ENCODE measurements at regions not wholly inside any gene's neighbourhood (a gene's known extent, or its start where the extent isn't known, plus 50 kb on each side); places are given as distances from the start of the nearest gene placed in this dataset.

DNA sequence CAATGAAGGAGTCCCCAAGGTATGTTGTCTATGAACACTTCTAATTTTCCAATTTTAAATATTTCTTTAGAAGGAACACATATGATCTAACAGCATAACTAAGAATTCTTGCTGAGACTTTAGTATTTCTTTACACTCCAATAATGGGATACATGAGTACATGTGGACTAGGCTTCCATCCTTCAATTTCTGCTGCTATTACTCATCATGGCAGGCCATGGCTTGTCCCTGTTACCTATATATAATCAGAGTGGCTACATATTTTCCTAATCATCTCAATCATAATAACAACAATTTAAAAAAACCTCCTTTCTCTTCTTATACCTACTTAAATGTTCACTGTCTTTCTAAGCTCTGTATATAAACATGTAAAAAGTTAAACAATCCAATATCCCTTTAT, 60.3 kb upstream of the TAC1 start:
- Histone ChIP-seq H3K36me3 (ENCODE audit: insufficient read depth, low read length, poor library complexity, severe bottlenecking) (no peaks in the 10 kb centered on the region), H3K27ac (ENCODE audit: low read depth, low read length, poor library complexity, severe bottlenecking) (no peak overlapping the region), H3K4me3 (ENCODE audit: low read depth, low read length, poor library complexity, severe bottlenecking) (no peak overlapping the region), H3K27me3 (replicated peaks; ENCODE audit: insufficient read depth, low read depth, low read length, poor library complexity) (peaks cover 32% of the 10 kb centered on the region), H3K4me1 (ENCODE audit: insufficient read depth, low read length, poor library complexity, severe bottlenecking) (no peaks in the 10 kb centered on the region), H3K9me3 (ENCODE audit: low read depth, low read length, poor library complexity, severe bottlenecking) (no peaks in the 10 kb centered on the region)
- POLR2A ChIA-PET (ENCODE audit: low non-redundant PET), result no interaction called here
- no peak for DNase-seq (ENCODE audit: low spot score)
- BruUV-seq (replicated peaks), result no TSS peak
- no peak for TF ChIP-seq EZH2 (IDR thresholded peaks at IDR 0.05; ENCODE audit: borderline replicate concordance, low read depth, low read length, poor library complexity, severe bottlenecking)
- TF ChIP-seq, protein P1, sequence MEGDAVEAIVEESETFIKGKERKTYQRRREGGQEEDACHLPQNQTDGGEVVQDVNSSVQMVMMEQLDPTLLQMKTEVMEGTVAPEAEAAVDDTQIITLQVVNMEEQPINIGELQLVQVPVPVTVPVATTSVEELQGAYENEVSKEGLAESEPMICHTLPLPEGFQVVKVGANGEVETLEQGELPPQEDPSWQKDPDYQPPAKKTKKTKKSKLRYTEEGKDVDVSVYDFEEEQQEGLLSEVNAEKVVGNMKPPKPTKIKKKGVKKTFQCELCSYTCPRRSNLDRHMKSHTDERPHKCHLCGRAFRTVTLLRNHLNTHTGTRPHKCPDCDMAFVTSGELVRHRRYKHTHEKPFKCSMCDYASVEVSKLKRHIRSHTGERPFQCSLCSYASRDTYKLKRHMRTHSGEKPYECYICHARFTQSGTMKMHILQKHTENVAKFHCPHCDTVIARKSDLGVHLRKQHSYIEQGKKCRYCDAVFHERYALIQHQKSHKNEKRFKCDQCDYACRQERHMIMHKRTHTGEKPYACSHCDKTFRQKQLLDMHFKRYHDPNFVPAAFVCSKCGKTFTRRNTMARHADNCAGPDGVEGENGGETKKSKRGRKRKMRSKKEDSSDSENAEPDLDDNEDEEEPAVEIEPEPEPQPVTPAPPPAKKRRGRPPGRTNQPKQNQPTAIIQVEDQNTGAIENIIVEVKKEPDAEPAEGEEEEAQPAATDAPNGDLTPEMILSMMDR (conservative IDR thresholded peaks at IDR 0.05; ENCODE audit: low read depth, low read length), result no peak
- CTCF ChIA-PET, result no interaction called here
- intact Hi-C loops (cut with micrococcal nuclease; ENCODE audit: unreplicated experiment), result no loop called here

DNA sequence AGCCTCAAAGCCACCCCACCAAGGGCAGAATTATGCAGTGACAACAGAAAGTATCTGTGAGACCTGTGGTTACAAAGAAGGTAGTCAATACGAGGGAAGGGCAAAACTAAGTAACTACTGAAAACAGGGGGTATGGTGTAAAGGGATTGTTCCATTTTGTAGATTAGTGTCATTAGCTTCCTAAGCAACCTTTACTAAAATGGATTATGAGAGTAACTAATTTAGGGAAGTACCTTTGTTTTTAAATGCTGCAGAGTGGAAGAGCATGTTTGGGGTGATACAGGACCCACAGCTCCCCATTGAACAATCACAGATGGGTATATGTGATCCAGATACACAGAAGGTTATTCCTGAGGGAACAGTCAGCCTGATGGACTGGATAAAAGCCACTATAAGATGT, 51.3 kb upstream of the TAC1 start:
- no peak for DNase-seq (ENCODE audit: low spot score)
- POLR2A ChIA-PET (ENCODE audit: low non-redundant PET), result no interaction called here
- no TSS peak for BruUV-seq (replicated peaks)

More for the DNA sequence above, 51.3 kb upstream of the TAC1 start:
- H3K27ac ChIP-seq (ENCODE audit: low read depth, low read length, poor library complexity, severe bottlenecking), result no peak overlapping the region
- H3K27me3 ChIP-seq (replicated peaks; ENCODE audit: insufficient read depth, low read depth, low read length, poor library complexity), result peaks cover 4% of the 10 kb centered on the region
- H3K4me3 ChIP-seq (ENCODE audit: low read depth, low read length, poor library complexity, severe bottlenecking), result no peak overlapping the region
- H3K36me3 ChIP-seq (ENCODE audit: insufficient read depth, low read length, poor library complexity, severe bottlenecking), result no peaks in the 10 kb centered on the region
- no peaks in the 10 kb centered on the region for H3K4me1 ChIP-seq (ENCODE audit: insufficient read depth, low read length, poor library complexity, severe bottlenecking)
- no peaks in the 10 kb centered on the region for H3K9me3 ChIP-seq (ENCODE audit: low read depth, low read length, poor library complexity, severe bottlenecking)
- no peak for TF ChIP-seq EZH2 (IDR thresholded peaks at IDR 0.05; ENCODE audit: borderline replicate concordance, low read depth, low read length, poor library complexity, severe bottlenecking)
- TF ChIP-seq, protein P1 (conservative IDR thresholded peaks at IDR 0.05; ENCODE audit: low read depth, low read length), result no peak
- CTCF ChIA-PET, result no interaction called here
- intact Hi-C loops (cut with micrococcal nuclease; ENCODE audit: unreplicated experiment), result no loop called here
